ENCODE measurements at regions not wholly inside any gene's neighbourhood (a gene's known extent, or its start where the extent isn't known, plus 50 kb on each side); places are given as distances from the start of the nearest gene placed in this dataset.

- H3K4me1 Mint-ChIP-seq = no peaks in the 10 kb centered on the region
- no peak overlapping the region for H3K27ac Mint-ChIP-seq
- no peaks in the 10 kb centered on the region for H3K36me3 Mint-ChIP-seq (ENCODE audit: low read depth)
- no peak for DNase-seq
- H3K4me3 Mint-ChIP-seq = no peak overlapping the region
- H3K9me3 Mint-ChIP-seq = no peaks in the 10 kb centered on the region
- POLR2A ChIA-PET = no interaction called here
- CTCF ChIA-PET = no interaction called here
- H3K27me3 Mint-ChIP-seq = no peaks in the 10 kb centered on the region
These were observed 411.7 kb downstream of the GALC start for GRCh38 chr14:87581298-87581697.

DNA sequence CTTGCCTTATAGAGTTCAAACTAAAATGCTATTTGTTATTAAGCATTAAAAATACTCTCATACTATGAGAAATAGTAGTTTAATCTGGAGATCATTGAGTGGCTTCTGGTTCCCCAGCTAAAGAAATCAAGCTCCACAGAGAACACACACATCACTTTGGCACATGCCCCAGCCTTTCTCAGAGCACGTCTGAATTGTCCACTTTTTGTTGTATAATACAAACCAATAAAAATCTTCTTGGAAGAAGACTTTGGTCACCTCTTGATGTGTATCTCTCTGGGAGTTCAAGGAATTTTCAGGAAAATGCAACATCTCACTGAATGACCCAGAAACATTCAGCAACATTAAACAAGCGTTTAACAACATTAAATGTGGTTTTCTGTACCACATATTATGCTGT, 413.9 kb downstream of the GALC start:
- no peaks in the 10 kb centered on the region for H3K27me3 Mint-ChIP-seq
- H3K4me1 Mint-ChIP-seq = no peaks in the 10 kb centered on the region
- DNase-seq = no peak
- no peaks in the 10 kb centered on the region for H3K9me3 Mint-ChIP-seq
- ChIA-PET POLR2A (no interaction called here), CTCF (no interaction called here)
- no peak overlapping the region for H3K27ac Mint-ChIP-seq
- H3K36me3 Mint-ChIP-seq (ENCODE audit: low read depth) = no peaks in the 10 kb centered on the region
- H3K4me3 Mint-ChIP-seq = no peak overlapping the region

DNA sequence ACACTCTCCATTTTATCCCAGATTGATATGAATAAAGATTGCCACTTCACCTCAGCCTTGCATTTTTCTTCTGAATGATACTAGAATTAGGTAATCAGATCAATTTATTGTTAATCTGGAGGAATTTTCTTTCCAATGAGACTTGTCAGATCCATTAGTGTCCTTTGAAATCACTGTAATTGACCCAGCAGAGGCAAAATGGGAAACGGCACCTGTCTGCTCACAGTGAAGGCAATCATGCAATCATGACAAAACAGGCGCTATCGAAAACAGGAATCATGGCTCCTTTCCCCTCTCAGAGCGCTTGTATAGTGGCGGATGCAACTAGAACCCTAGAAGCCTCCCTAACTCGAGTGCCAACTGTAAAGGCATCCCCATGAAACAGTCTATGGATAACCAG, 417.6 kb downstream of the GALC start:
- H3K4me1 Mint-ChIP-seq = no peaks in the 10 kb centered on the region
- no peak overlapping the region for H3K4me3 Mint-ChIP-seq
- no peaks in the 10 kb centered on the region for H3K36me3 Mint-ChIP-seq (ENCODE audit: low read depth)
- H3K27me3 Mint-ChIP-seq = no peaks in the 10 kb centered on the region
- no peak overlapping the region for H3K27ac Mint-ChIP-seq
- DNase-seq = no peak
- POLR2A ChIA-PET = no interaction called here
- H3K9me3 Mint-ChIP-seq = no peaks in the 10 kb centered on the region
- CTCF ChIA-PET = no interaction called here

GRCh38 chr14:87573591-87573990, 419.4 kb downstream of the GALC start:
- DNase-seq = no peak
- Mint-ChIP-seq H3K4me3 (no peak overlapping the region), H3K27ac (no peak overlapping the region), H3K9me3 (peaks cover 3% of the 10 kb centered on the region), H3K4me1 (no peaks in the 10 kb centered on the region), H3K27me3 (no peaks in the 10 kb centered on the region), H3K36me3 (ENCODE audit: low read depth) (no peaks in the 10 kb centered on the region)
- ChIA-PET CTCF (no interaction called here), POLR2A (no interaction called here)

- Mint-ChIP-seq H3K27ac (no peak overlapping the region), H3K4me1 (no peaks in the 10 kb centered on the region), H3K27me3 (no peaks in the 10 kb centered on the region), H3K9me3 (peaks cover 7% of the 10 kb centered on the region), H3K4me3 (no peak overlapping the region), H3K36me3 (ENCODE audit: low read depth) (no peaks in the 10 kb centered on the region)
- CTCF ChIA-PET = no interaction called here
- POLR2A ChIA-PET = no interaction called here
- DNase-seq = no peak
These were observed 425.2 kb downstream of the GALC start for GRCh38 chr14:87567618-87568295.

DNA sequence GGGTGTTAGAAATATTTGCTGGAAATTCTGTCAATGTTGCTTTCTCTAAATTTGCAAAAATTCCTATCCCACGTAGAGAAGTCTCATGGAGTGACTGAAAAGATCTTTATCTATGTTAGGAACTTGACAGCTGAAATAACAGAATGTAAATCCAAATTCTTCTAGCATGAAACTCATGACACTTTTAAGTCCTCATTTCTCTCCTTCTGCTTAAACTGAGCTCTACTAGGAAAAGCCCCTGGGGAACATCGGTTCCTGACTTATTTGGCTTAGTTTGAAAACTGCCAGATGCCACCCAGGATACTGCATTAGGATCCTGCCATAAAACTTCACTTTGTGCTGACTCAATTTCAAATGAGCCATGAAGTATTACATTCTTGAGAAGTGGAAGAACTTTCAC, 426.0 kb downstream of the GALC start:
- POLR2A ChIA-PET = no interaction called here
- no peak for DNase-seq
- H3K27ac Mint-ChIP-seq = no peak overlapping the region
- H3K4me1 Mint-ChIP-seq = no peaks in the 10 kb centered on the region
- H3K36me3 Mint-ChIP-seq (ENCODE audit: low read depth) = no peaks in the 10 kb centered on the region
- no peak overlapping the region for H3K4me3 Mint-ChIP-seq
- H3K9me3 Mint-ChIP-seq = peaks cover 10% of the 10 kb centered on the region
- no peaks in the 10 kb centered on the region for H3K27me3 Mint-ChIP-seq
- CTCF ChIA-PET = no interaction called here

- DNase-seq = no peak
- H3K4me3 Mint-ChIP-seq = no peak overlapping the region
- ChIA-PET POLR2A (no interaction called here), CTCF (no interaction called here)
- no peaks in the 10 kb centered on the region for H3K27me3 Mint-ChIP-seq
- no peaks in the 10 kb centered on the region for H3K4me1 Mint-ChIP-seq
- no peaks in the 10 kb centered on the region for H3K36me3 Mint-ChIP-seq (ENCODE audit: low read depth)
- H3K27ac Mint-ChIP-seq = no peak overlapping the region
- H3K9me3 Mint-ChIP-seq = peaks cover 3% of the 10 kb centered on the region
These were observed 445.4 kb downstream of the GALC start for GRCh38 chr14:87547536-87547935.

DNA sequence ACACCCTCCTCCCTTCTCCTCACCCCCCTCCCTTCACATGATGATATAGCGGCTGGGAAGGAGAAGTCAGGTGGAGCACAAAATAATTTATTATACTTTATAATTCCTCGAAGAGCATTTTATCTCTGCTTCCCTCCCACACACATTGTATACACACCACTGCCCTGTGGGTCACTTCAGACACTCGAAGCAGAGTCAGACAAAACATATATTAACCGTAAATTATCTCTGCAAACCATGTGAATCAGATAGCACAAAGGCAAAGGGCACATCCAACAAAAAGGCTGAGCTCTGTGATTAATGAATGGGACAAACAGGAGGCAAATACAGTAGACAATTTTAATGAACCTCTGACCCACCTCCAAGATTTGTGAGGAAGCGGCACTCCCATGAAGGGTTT, 450.7 kb downstream of the GALC start:
- Mint-ChIP-seq H3K36me3 (ENCODE audit: low read depth) (no peaks in the 10 kb centered on the region), H3K4me3 (no peak overlapping the region), H3K9me3 (peaks cover 2% of the 10 kb centered on the region), H3K27me3 (no peaks in the 10 kb centered on the region), H3K4me1 (no peaks in the 10 kb centered on the region), H3K27ac (no peak overlapping the region)
- no peak for DNase-seq
- ChIA-PET POLR2A (no interaction called here), CTCF (no interaction called here)

DNA sequence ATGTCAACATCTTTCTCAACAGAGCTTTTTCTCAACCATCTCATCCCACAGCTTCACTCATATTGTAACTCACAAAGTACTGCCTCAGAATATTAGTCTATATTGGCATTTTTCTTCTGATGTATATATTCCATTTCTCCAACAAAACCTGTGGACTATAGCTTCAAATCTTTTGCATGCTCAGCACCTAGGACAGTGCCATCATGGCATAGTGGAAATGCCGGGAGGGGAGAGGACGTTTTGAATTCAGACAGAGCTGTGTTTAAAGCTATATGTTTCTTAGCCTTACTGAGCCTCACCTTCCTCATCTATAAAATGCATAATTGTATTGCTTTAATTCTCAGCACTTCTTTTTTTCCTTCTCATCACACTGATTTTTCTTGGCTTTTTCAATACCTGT, 452.6 kb downstream of the GALC start:
- Mint-ChIP-seq H3K4me1 (no peaks in the 10 kb centered on the region), H3K4me3 (no peak overlapping the region), H3K9me3 (peaks cover 2% of the 10 kb centered on the region), H3K27me3 (no peaks in the 10 kb centered on the region), H3K27ac (no peak overlapping the region), H3K36me3 (ENCODE audit: low read depth) (no peaks in the 10 kb centered on the region)
- ChIA-PET CTCF (no interaction called here), POLR2A (no interaction called here)
- no peak for DNase-seq

GRCh38 chr14:87529081-87529480, 463.9 kb downstream of the GALC start:
- Mint-ChIP-seq H3K4me3 (no peak overlapping the region), H3K9me3 (no peaks in the 10 kb centered on the region), H3K4me1 (no peaks in the 10 kb centered on the region), H3K27me3 (no peaks in the 10 kb centered on the region), H3K27ac (no peak overlapping the region), H3K36me3 (ENCODE audit: low read depth) (no peaks in the 10 kb centered on the region)
- no peak for DNase-seq
- ChIA-PET CTCF (interaction anchor here (0.7 to 1.0 kb wide), 2 partner anchors 12 to 569 kb away, joined by 3 read pairs; no protein-coding TSS in a partner anchor), POLR2A (no interaction called here)

DNA sequence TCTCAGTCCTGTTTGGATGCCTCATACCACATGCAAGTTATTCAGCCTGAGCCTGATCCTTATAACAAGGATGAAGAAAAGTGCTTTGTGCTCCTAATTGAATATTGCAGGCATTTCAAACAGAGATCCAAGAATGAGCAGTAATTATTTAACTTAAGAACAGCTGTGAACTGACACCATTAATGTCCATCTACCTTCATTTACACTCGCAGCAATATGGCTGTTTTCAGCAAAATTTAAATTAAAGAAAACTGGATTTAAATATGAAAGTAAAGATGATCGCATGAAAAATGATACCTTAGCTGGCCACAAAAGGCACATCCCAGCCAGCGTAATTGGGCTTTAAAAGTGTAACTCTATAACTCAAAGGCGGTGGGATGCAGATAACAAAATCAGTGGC, 466.3 kb downstream of the GALC start:
- Mint-ChIP-seq H3K4me3 (no peak overlapping the region), H3K36me3 (ENCODE audit: low read depth) (no peaks in the 10 kb centered on the region), H3K4me1 (no peaks in the 10 kb centered on the region), H3K27ac (no peak overlapping the region), H3K9me3 (no peaks in the 10 kb centered on the region), H3K27me3 (no peaks in the 10 kb centered on the region)
- ChIA-PET POLR2A (no interaction called here), CTCF (no interaction called here)
- DNase-seq = no peak

- CTCF ChIA-PET = no interaction called here
- Mint-ChIP-seq H3K36me3 (ENCODE audit: low read depth) (no peaks in the 10 kb centered on the region), H3K27me3 (no peaks in the 10 kb centered on the region), H3K27ac (no peak overlapping the region), H3K4me3 (no peak overlapping the region), H3K4me1 (no peaks in the 10 kb centered on the region), H3K9me3 (no peaks in the 10 kb centered on the region)
- POLR2A ChIA-PET = no interaction called here
- no peak for DNase-seq
These were observed 469.0 kb downstream of the GALC start for GRCh38 chr14:87524011-87524410.

GRCh38 chr14:87522575-87522974, 470.4 kb downstream of the GALC start:
- CTCF ChIA-PET = no interaction called here
- Mint-ChIP-seq H3K4me1 (no peaks in the 10 kb centered on the region), H3K27ac (no peak overlapping the region), H3K9me3 (peaks cover 2% of the 10 kb centered on the region), H3K27me3 (no peaks in the 10 kb centered on the region), H3K36me3 (ENCODE audit: low read depth) (no peaks in the 10 kb centered on the region), H3K4me3 (no peak overlapping the region)
- no peak for DNase-seq
- POLR2A ChIA-PET = no interaction called here

GRCh38 chr14:87508333-87508732, 484.6 kb downstream of the GALC start:
- H3K27me3 Mint-ChIP-seq = no peaks in the 10 kb centered on the region
- no peaks in the 10 kb centered on the region for H3K9me3 Mint-ChIP-seq
- no peaks in the 10 kb centered on the region for H3K36me3 Mint-ChIP-seq (ENCODE audit: low read depth)
- H3K4me3 Mint-ChIP-seq = no peak overlapping the region
- ChIA-PET CTCF (no interaction called here), POLR2A (no interaction called here)
- no peak overlapping the region for H3K27ac Mint-ChIP-seq
- DNase-seq = no peak
- no peaks in the 10 kb centered on the region for H3K4me1 Mint-ChIP-seq
